Natural killer cell (primary cell): ENCODE measurements at regions not wholly inside any gene's neighbourhood (a gene's known extent, or its start where the extent isn't known, plus 50 kb on each side); places are given as distances from the start of the nearest gene placed in this dataset.

ENCODE experiments used
- ATAC-seq, 3 donors: fragments of 150-1000 bp in 2 of 3; fragments of 200-7000 bp in 1 of 3; cut with Tn5 transposase; 1 replicate in 1 of 3; 2 replicates in 2 of 3; pipeline ENCODE4 v1.10.0; 2021; ENCODE audit warnings: mild to moderate bottlenecking in 2 of 3, moderate library complexity in 2 of 3
- DNase-seq, 2 donors: peaks; one replicate each; pipeline versions ENCODE4 v3.0.0 to v3.0.0-alpha.2; 2013 to 2021; ENCODE audit warnings: mixed read lengths in 1 of 2
- H3K27ac ChIP-seq: one replicate; pipeline ENCODE4 v1.5.1; 2013; ENCODE audit warnings: mild to moderate bottlenecking, low read length
- H3K27me3 ChIP-seq: one replicate; pipeline ENCODE4 v1.6.1; 2013; ENCODE audit warnings: low read length; ENCODE audit not compliant: control insufficient read depth, insufficient read depth
- H3K36me3 ChIP-seq: one replicate; pipeline ENCODE4 v1.6.1; 2013; ENCODE audit warnings: low read length; ENCODE audit not compliant: control insufficient read depth, insufficient read depth
- H3K4me1 ChIP-seq: one replicate; pipeline ENCODE4 v1.6.1; 2013; ENCODE audit warnings: low read length; ENCODE audit not compliant: control insufficient read depth, insufficient read depth
- H3K4me3 ChIP-seq: one replicate; pipeline ENCODE4 v1.5.1; 2013; ENCODE audit warnings: low read length
- H3K9me3 ChIP-seq: one replicate; pipeline ENCODE4 v1.6.1; 2013; ENCODE audit warnings: low read length; ENCODE audit not compliant: control insufficient read depth, insufficient read depth
- H3K27ac Mint-ChIP-seq, 2 donors: one replicate each; pipeline ENCODE4 v1.8.0; 2022; ENCODE audit warnings: mild to moderate bottlenecking in 2 of 2, mixed read lengths in 2 of 2, moderate library complexity in 1 of 2
- H3K27me3 Mint-ChIP-seq, 2 donors: one replicate each; pipeline ENCODE4 v1.8.0; 2022; ENCODE audit warnings: low read depth in 2 of 2, mixed read lengths in 2 of 2
- H3K36me3 Mint-ChIP-seq: one replicate; pipeline ENCODE4 v1.8.0; 2022; ENCODE audit warnings: mixed read lengths
- H3K4me1 Mint-ChIP-seq, 2 donors: one replicate each; pipeline ENCODE4 v1.8.0; 2022; ENCODE audit warnings: mixed read lengths in 2 of 2
- H3K4me3 Mint-ChIP-seq: one replicate; pipeline ENCODE4 v1.8.0; 2022; ENCODE audit warnings: mild to moderate bottlenecking, moderate library complexity, mixed read lengths
- H3K9me3 Mint-ChIP-seq, 2 donors: one replicate each; pipeline ENCODE4 v1.8.0; 2022; ENCODE audit warnings: mixed read lengths in 2 of 2
- WGBS: methylation state at CpG from one replicate; pipeline ENCODE4 v1.1.7; 2013; ENCODE audit warnings: missing lambda C conversion rate; ENCODE audit not compliant: insufficient coverage; 5-methylcytosine and 5-hydroxymethylcytosine counted together
- intact Hi-C: fragments of 100-400 bp; cut with micrococcal nuclease; formaldehyde crosslinking; loops from one replicate; pipeline ENCODE4 v1.14.2; 2022
- TF ChIP-seq, protein P1 (sequence below): fragments of 200-600 bp; IDR thresholded peaks from one replicate; pipeline ENCODE4 v1.8.0; 2022; ENCODE audit warnings: antibody characterized with exemption

- H3K27ac ChIP-seq = no peak overlapping the region
- no peaks in the 10 kb centered on the region for H3K36me3 ChIP-seq
- Mint-ChIP-seq H3K27ac (no peak overlapping the region), H3K9me3 (peaks cover 2 to 8% of the 10 kb centered on the region in 2 donors), H3K27me3 (no peaks in the 10 kb centered on the region), H3K4me1 (no peaks in the 10 kb centered on the region), H3K36me3 (no peaks in the 10 kb centered on the region), H3K4me3 (no peak overlapping the region)
- H3K4me1 ChIP-seq = no peaks in the 10 kb centered on the region
- intact Hi-C loops = no loop called here
- H3K9me3 ChIP-seq = no peaks in the 10 kb centered on the region
- TF ChIP-seq, protein P1, sequence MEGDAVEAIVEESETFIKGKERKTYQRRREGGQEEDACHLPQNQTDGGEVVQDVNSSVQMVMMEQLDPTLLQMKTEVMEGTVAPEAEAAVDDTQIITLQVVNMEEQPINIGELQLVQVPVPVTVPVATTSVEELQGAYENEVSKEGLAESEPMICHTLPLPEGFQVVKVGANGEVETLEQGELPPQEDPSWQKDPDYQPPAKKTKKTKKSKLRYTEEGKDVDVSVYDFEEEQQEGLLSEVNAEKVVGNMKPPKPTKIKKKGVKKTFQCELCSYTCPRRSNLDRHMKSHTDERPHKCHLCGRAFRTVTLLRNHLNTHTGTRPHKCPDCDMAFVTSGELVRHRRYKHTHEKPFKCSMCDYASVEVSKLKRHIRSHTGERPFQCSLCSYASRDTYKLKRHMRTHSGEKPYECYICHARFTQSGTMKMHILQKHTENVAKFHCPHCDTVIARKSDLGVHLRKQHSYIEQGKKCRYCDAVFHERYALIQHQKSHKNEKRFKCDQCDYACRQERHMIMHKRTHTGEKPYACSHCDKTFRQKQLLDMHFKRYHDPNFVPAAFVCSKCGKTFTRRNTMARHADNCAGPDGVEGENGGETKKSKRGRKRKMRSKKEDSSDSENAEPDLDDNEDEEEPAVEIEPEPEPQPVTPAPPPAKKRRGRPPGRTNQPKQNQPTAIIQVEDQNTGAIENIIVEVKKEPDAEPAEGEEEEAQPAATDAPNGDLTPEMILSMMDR = no peak
- 44% methylated on average over 1 of the region's 3 CpGs for WGBS
- ATAC-seq = no peak
- no peak overlapping the region for H3K4me3 ChIP-seq
- H3K27me3 ChIP-seq = no peaks in the 10 kb centered on the region
- DNase-seq = no peak
These were observed 266.3 kb downstream of the SPATA18 start for GRCh38 chr4:52317361-52317879.

DNA sequence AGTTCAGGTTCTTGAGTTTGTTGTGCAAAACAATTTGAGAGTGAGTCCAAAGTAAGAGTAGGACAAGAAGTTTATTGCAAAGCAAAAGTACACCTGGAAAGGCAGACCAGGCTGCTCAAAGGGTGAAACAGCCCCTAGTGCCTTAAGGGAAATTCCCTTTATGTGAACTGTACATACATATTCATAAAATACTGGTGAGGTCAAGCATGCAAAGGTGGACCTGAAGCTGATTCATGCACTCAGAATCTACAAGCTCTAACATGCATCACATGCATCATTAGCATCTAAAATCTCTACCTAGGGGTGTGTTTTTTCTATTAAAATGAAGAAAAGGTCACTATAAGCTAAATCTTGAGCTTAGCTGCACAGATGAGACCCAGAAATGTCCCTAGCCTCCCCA, 266.9 kb downstream of the SPATA18 start:
- Mint-ChIP-seq H3K4me3 (no peak overlapping the region), H3K36me3 (no peaks in the 10 kb centered on the region), H3K4me1 (no peaks in the 10 kb centered on the region), H3K27me3 (no peaks in the 10 kb centered on the region), H3K27ac (no peak overlapping the region), H3K9me3 (peaks cover 7 to 10% of the 10 kb centered on the region in 2 donors)
- Histone ChIP-seq H3K36me3 (no peaks in the 10 kb centered on the region), H3K27ac (no peak overlapping the region), H3K27me3 (no peaks in the 10 kb centered on the region), H3K9me3 (no peaks in the 10 kb centered on the region), H3K4me1 (no peaks in the 10 kb centered on the region), H3K4me3 (no peak overlapping the region)
- ATAC-seq = no peak
- TF ChIP-seq, protein P1 = no peak
- intact Hi-C loops = no loop called here
- DNase-seq = no peak

DNA sequence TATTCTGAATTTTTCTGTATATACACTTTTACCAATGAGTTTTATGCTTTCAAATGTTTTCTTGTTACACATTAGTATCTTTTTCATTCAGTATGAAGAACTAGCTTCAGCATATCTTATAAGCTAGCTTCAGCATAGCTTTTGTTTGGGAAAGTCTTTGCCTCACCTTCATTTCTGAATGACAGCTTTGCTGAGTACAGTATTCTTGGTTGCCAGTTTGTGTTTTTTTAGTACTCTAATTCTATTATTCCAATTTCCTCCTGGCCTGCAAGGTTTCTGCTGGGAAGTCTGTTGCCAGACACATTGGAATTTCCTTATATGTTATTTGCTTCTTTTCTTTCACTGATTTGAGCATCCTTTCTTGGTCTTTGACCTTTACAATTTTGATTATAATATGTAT, 278.8 kb downstream of the SPATA18 start:
- H3K27me3 ChIP-seq = no peaks in the 10 kb centered on the region
- Mint-ChIP-seq H3K4me1 (no peaks in the 10 kb centered on the region), H3K36me3 (peaks cover 17% of the 10 kb centered on the region), H3K27ac (no peak overlapping the region), H3K9me3 (peaks cover 13 to 34% of the 10 kb centered on the region in 2 donors), H3K27me3 (no peaks in the 10 kb centered on the region), H3K4me3 (no peak overlapping the region)
- DNase-seq (no peak), ATAC-seq (no peak)
- TF ChIP-seq, protein P1 = no peak
- H3K27ac ChIP-seq = no peak overlapping the region
- no peaks in the 10 kb centered on the region for H3K4me1 ChIP-seq
- H3K9me3 ChIP-seq = peaks cover 10% of the 10 kb centered on the region
- no peaks in the 10 kb centered on the region for H3K36me3 ChIP-seq
- intact Hi-C loops = no loop called here
- H3K4me3 ChIP-seq = no peak overlapping the region

DNA sequence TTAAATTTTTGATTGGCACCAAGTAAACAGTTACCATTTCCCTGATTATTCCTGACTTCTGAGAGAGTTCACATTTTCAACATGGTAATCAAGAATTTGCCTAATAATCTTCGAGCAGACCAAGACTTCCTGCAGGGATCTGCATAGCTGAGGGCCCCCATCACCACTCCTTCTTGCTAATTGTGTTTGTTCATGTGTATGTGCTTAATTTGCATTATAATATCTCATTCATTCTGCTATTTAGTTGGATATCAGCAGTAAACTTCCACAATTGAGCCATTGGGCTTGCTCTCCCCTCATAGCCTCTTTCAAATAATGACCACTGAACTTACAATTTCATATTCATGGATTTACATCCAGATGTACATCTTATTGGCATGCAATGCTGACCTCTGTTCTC, 292.5 kb downstream of the SPATA18 start:
- H3K4me3 ChIP-seq = no peak overlapping the region
- Mint-ChIP-seq H3K4me1 (no peaks in the 10 kb centered on the region), H3K27ac (no peak overlapping the region), H3K9me3 (peaks cover 0 to 8% of the 10 kb centered on the region in 2 donors), H3K36me3 (peaks cover 5% of the 10 kb centered on the region), H3K27me3 (no peaks in the 10 kb centered on the region), H3K4me3 (no peak overlapping the region)
- no peaks in the 10 kb centered on the region for H3K36me3 ChIP-seq
- no peaks in the 10 kb centered on the region for H3K4me1 ChIP-seq
- TF ChIP-seq, protein P1 = no peak
- H3K27ac ChIP-seq = no peak overlapping the region
- intact Hi-C loops = no loop called here
- DNase-seq (no peak), ATAC-seq (no peak)
- no peaks in the 10 kb centered on the region for H3K27me3 ChIP-seq
- no peaks in the 10 kb centered on the region for H3K9me3 ChIP-seq
- WGBS = 50% methylated on average over 1 of the region's 1 CpG
